ENCODE measurements at regions not wholly inside any gene's neighbourhood (a gene's known extent, or its start where the extent isn't known, plus 50 kb on each side); places are given as distances from the start of the nearest gene placed in this dataset.

DNA sequence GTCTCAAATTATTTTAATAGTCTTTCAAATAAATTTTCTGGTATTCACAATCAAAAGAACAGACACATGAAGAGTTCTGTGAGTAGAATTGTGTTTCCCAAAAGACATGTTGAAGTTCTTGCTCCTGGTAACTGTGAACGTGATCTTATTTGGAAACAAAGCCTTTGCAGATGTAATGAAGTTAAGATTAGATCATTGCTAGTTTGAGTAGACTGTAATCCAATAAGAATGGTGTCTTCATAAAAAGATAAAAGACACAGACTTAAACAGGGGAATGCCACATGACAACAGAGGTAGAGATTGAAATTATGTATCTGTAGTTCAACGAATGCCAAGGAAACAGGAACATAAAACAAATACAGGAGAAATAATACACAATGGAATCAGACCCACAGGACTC is 357.4 kb upstream of the CA10 start:
- H3K27ac ChIP-seq (ENCODE audit: insufficient read depth, low read length) = no peak overlapping the region
- ATAC-seq (ENCODE audit: low read depth) = no peak
- no peaks in the 10 kb centered on the region for H3K79me1 ChIP-seq (ENCODE audit: low read depth in 1 of 2, low read length in 2 of 2)
- no CpG with 5 or more reads among the region's 2 CpGs for WGBS, 2 experiments (ENCODE audit: extremely low coverage in 2 of 2, insufficient read length in 1 of 2)
- H2AK9ac ChIP-seq (replicated peaks; ENCODE audit: low read depth, low read length, poor library complexity) = no peak overlapping the region
- H4K20me1 ChIP-seq (ENCODE audit: insufficient read depth, low read length) = no peaks in the 10 kb centered on the region
- DNase-seq = no peak
- no peak overlapping the region for H2BK20ac ChIP-seq (ENCODE audit: low read depth, low read length)
- H3K4me3 ChIP-seq (ENCODE audit: insufficient read depth, low read depth, low read length) = no peak overlapping the region
- H3K56ac ChIP-seq (ENCODE audit: extremely low read depth, insufficient read depth, low read length) = no peak overlapping the region
- no peak overlapping the region for H4K91ac ChIP-seq (ENCODE audit: insufficient read depth, low read depth, low read length)
- in situ Hi-C loops (cut with MboI; ENCODE audit: low sequenced_read_pairs) (no loop called here), intact Hi-C loops (cut with micrococcal nuclease) (no loop called here), dilution Hi-C loops (cut with HindIII; ENCODE audit: low sequenced_read_pairs, unreplicated experiment) (no loop called here)
- TF ChIP-seq MAFK (IDR thresholded peaks at IDR 0.05; ENCODE audit: low read depth, low read length) = no peak
- no peak for TF ChIP-seq RFX5 (IDR thresholded peaks at IDR 0.05; ENCODE audit: low read depth, low read length)
- TF ChIP-seq RAD21 (IDR thresholded peaks at IDR 0.05; ENCODE audit: low read length) = no peak
- TF ChIP-seq MXI1 (IDR thresholded peaks at IDR 0.05; ENCODE audit: borderline replicate concordance, low read depth, low read length) = no peak
- TF ChIP-seq, protein P1, sequence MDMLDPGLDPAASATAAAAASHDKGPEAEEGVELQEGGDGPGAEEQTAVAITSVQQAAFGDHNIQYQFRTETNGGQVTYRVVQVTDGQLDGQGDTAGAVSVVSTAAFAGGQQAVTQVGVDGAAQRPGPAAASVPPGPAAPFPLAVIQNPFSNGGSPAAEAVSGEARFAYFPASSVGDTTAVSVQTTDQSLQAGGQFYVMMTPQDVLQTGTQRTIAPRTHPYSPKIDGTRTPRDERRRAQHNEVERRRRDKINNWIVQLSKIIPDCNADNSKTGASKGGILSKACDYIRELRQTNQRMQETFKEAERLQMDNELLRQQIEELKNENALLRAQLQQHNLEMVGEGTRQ (IDR thresholded peaks at IDR 0.05; ENCODE audit: low read depth, low read length) = no peak
- TF ChIP-seq FOS (IDR thresholded peaks at IDR 0.05; ENCODE audit: low read depth, low read length) = no peak
- TF ChIP-seq, protein P2, sequence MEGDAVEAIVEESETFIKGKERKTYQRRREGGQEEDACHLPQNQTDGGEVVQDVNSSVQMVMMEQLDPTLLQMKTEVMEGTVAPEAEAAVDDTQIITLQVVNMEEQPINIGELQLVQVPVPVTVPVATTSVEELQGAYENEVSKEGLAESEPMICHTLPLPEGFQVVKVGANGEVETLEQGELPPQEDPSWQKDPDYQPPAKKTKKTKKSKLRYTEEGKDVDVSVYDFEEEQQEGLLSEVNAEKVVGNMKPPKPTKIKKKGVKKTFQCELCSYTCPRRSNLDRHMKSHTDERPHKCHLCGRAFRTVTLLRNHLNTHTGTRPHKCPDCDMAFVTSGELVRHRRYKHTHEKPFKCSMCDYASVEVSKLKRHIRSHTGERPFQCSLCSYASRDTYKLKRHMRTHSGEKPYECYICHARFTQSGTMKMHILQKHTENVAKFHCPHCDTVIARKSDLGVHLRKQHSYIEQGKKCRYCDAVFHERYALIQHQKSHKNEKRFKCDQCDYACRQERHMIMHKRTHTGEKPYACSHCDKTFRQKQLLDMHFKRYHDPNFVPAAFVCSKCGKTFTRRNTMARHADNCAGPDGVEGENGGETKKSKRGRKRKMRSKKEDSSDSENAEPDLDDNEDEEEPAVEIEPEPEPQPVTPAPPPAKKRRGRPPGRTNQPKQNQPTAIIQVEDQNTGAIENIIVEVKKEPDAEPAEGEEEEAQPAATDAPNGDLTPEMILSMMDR (conservative IDR thresholded peaks at IDR 0.05; ENCODE audit: low read depth, low read length) = no peak
- no peak for TF ChIP-seq CHD1 (IDR thresholded peaks at IDR 0.05; ENCODE audit: low read depth, low read length)
- no peak for TF ChIP-seq SMC3 (IDR thresholded peaks at IDR 0.05; ENCODE audit: low read depth, low read length)
- no peak for TF ChIP-seq NFE2L2 (IDR thresholded peaks at IDR 0.05; ENCODE audit: low read depth, low read length)
- no peak for TF ChIP-seq RCOR1 (IDR thresholded peaks at IDR 0.05; ENCODE audit: insufficient replicate concordance, low read length)
- TF ChIP-seq, protein P3, sequence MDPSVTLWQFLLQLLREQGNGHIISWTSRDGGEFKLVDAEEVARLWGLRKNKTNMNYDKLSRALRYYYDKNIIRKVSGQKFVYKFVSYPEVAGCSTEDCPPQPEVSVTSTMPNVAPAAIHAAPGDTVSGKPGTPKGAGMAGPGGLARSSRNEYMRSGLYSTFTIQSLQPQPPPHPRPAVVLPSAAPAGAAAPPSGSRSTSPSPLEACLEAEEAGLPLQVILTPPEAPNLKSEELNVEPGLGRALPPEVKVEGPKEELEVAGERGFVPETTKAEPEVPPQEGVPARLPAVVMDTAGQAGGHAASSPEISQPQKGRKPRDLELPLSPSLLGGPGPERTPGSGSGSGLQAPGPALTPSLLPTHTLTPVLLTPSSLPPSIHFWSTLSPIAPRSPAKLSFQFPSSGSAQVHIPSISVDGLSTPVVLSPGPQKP (IDR thresholded peaks at IDR 0.05; ENCODE audit: borderline replicate concordance, low read depth, low read length) = no peak
- TF ChIP-seq POLR2A (IDR thresholded peaks at IDR 0.05; ENCODE audit: low read depth, low read length) = no peak
- no peak overlapping the region for H2BK15ac ChIP-seq (ENCODE audit: low read depth, low read length)
- H3K9ac ChIP-seq (ENCODE audit: low read depth, low read length) = no peak overlapping the region
- no peak overlapping the region for H3K18ac ChIP-seq (ENCODE audit: low read depth, low read length)
- no peak overlapping the region for H2BK5ac ChIP-seq (ENCODE audit: low read depth, low read length, poor library complexity, severe bottlenecking)
- no peak overlapping the region for H2AK5ac ChIP-seq (ENCODE audit: low read depth, low read length)
- H2BK120ac ChIP-seq (ENCODE audit: low read depth, low read length) = no peak overlapping the region
- H3K4me1 ChIP-seq (ENCODE audit: control insufficient read depth, insufficient read depth, low read length) = no peaks in the 10 kb centered on the region
- H3K23ac ChIP-seq (ENCODE audit: low read depth, low read length) = no peak overlapping the region
- no peak overlapping the region for H4K8ac ChIP-seq (ENCODE audit: low read depth in 2 of 2, low read length in 2 of 2)
- no peak overlapping the region for H3K14ac ChIP-seq (replicated peaks; ENCODE audit: low read depth, low read length)
- H3K9me3 ChIP-seq (ENCODE audit: control insufficient read depth, insufficient read depth, low read length) = peaks cover 3% of the 10 kb centered on the region
- no peaks in the 10 kb centered on the region for H3K36me3 ChIP-seq (ENCODE audit: control insufficient read depth, insufficient read depth, low read length)
- BruUV-seq (replicated peaks) = no TSS peak
- H3K4me2 ChIP-seq (ENCODE audit: low read depth, low read length) = no peak overlapping the region
- ChIA-PET CTCF (no interaction called here), POLR2A (ENCODE audit: unreplicated experiment) (no interaction called here)
- no peaks in the 10 kb centered on the region for H3K9me1 ChIP-seq (ENCODE audit: insufficient read depth, low read length)
- no peak overlapping the region for H2AFZ ChIP-seq (replicated peaks; ENCODE audit: low read length, poor library complexity)
- no peak overlapping the region for H3K4ac ChIP-seq (ENCODE audit: low read depth, low read length)
- H3K27me3 ChIP-seq (ENCODE audit: control insufficient read depth, insufficient read depth, low read length) = no peaks in the 10 kb centered on the region
- H4K5ac ChIP-seq (ENCODE audit: low read depth, low read length) = no peak overlapping the region

Data from IMR-90 (cell line).